ENCODE measurements at regions not wholly inside any gene's neighbourhood (a gene's known extent, or its start where the extent isn't known, plus 50 kb on each side); places are given as distances from the start of the nearest gene placed in this dataset.
A peak's percentile ranks its signal among the peaks of the same experiment; 100 is the strongest.
"Not testable (repeated sequence)": the region's sequence is repeated elsewhere in the genome, so short reads cannot be mapped to it uniquely, and the experiment has no call there.

DNA sequence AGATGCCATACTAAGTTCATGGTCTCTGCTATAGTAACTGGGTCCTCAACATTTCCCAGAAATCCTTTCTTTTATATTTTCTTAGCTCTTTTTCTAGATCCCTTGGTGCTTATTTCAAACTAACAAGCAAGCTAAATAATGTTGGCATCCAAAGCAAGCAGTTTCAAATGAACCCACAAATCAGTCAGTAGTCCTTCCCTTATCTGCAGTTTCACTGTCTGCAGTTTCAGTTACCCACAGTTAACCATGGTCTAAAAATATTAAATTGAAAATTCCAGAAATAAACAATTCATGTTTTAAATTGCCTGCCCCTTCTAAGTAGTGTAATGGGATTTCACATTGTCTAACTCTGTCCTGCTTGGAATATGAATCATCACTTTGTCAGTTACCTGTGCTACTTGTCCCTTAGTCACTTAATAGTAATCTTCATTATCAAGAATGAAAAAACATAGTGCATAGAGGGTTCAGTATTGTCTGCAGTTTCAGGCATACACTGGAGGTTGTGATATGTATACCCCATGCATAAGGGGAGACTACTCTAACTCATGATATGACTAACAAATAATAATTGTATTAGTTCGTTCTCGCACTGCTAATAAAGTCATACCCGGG is 633.7 kb downstream of the MECOM start:
- DNase-seq (ENCODE audit: low spot score), result peak; percentile 52

DNA sequence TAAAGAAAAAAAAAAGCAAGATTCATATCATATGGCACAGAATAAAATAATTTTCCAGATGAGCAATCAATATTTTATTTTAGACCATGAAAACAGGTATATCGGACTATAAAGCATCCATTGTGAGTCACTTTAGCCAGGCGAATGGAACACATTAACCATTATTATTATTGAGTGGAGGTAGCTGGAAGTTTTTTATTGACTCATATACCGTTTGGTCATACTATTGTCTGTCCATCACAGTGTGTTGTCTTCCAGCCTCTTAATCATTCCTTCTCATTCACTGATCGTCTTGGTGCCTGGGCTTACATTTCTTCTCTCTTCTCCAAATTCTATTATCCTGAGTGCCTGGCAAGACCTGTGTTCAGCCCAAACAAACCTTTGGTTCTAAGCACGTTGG is 634.8 kb downstream of the MECOM start:
- peak; percentile 78 for DNase-seq (ENCODE audit: low spot score)

DNA sequence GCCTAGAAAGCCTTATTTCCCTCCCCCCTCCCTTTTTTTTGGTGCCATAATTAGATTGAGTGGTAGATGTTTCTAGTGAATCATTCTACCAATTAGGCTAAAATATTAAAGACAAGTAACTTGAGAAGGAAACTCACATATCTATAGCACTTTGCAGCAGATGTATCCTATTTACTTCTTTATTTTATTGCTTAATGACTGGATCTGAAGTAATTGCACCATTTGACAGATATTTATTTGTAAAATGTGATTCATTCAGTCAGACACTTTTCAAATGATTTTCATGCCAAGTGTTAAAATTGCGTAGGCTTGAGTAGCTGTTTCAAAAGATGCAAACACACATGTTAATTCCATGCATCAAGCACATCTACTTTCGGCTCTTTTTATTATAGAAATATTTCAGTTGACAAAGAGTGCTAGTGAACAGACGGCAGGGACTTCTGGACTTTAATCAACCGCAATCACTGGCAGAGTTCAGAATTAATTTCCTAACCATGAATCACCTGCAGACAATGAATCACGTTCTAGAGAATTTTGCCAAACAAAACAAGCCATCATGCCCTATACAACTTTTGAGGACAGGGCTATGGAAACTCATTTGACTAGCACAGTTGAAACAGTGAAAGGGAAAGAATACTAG is 636.8 kb downstream of the MECOM start:
- DNase-seq (ENCODE audit: low spot score), result peak; percentile 89

DNA sequence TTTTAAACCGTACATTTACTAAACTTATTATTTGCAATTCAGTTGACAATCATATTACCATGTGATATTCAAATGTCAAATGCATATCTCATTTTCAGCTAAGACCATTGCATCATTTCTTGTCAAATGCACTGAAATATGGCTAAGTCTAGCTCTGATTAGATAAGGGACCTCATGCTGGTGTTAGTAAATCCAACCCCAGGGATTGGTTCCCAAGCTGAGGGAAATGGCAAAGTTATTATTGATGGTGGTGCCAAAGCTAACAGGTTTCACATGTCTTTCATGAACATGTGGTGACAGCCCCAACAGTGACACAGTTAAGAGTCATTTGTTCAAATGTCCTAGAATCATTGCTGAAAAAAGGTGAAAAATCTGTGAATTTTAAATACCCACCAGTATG is 641.1 kb downstream of the MECOM start:
- DNase-seq (ENCODE audit: low spot score), result no peak

DNA sequence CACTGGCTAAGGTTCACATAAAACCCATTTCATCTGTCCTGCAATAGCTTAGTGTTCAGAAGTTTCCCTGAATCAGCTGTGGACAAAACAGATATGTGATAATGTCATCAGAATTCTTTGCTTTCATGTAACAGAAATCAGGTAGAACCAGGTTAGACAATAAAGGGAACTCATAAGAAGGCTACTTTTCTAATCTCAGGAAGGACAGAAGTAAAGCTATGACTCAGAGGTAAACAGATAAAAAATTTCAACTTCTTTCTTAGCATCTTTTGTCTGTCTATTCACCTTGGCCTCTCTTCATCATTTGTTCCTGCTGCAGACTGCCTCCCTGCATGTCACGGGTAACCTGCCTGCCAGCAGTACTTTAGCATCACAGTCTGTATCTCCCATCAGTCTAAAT is 643.1 kb downstream of the MECOM start:
- DNase-seq (ENCODE audit: low spot score), result no peak

DNA sequence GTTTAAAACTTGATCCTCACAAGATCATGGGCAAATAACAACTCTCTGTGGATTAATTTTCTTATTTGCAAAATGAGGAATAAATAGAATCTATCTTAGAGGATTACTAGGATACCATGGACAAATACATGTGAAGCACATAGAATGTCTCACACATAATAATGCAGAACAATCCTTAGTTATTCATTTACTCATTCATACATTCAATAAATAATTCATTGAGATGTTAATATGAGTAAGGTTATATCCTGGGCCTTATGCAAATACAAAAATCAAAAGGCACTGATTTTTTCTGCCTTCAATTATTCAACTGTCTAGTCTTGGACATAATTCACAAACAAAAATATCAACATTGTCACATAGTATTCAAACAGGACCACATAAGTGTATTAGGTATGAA is 654.1 kb downstream of the MECOM start:
- DNase-seq (ENCODE audit: low spot score), result no peak

DNA sequence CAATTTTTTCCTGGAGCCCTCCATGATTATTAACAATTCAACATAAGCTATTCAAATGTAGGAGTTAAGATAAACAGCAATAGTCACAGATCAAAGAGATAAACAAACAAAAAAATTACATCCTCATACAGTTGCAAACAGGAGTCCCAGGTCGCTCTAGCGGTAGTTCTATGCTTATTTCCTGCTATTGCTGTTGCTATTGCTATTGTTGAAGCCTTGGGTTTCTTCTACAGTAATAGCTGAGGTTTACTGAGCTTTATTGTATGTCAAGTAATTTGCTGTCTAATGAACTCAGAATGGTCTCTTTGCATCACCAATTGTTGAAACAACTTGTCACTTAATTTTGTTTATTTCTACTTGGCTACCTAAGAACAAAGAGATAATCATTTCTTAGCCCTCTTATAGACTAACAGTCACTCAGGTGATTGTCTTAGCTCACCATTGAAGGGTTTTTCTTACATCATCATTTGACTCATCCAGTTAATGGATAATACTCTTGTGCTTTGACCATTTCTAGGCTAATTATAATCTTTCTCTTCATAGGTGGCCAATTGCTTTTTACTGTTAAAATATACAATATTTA is 654.6 kb downstream of the MECOM start:
- peak; percentile 90 for DNase-seq (ENCODE audit: low spot score)

DNA sequence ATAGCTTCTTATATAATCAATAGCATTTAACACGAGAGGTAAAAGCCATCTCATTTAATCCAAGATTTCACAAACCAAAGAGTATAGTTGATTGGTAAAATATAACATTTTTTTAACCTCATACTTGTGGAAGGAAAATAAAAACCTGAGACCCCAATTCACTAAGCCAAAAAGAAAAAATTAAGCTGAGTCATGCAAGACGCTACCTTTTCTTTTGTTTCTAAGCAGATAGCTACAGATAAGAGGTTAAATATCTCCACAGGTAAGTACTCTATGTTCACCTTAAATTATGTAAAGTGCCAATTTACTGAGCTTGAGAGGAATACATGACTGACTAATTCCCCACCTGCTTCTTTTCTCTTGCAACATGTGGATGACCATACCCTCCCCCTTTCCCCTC is 656.4 kb downstream of the MECOM start:
- DNase-seq (ENCODE audit: low spot score), result no peak

DNA sequence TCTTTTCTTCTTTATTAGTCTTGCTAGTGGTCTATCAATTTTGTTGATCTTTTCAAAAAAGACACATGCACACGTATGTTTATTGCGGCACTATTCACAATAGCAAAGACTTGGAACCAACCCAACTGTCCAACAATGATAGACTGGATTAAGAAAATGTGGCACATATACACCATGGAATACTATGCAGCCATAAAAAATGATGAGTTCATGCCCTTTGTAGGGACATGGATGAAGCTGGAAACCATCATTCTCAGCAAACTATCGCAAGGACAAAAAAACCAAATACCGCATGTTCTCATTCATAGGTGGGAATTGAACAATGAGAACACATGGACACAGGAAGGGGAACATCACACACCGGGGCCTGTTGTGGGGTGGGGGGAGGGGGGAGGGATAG is 657.1 kb downstream of the MECOM start:
- DNase-seq (ENCODE audit: low spot score), result not testable (repeated sequence)

DNA sequence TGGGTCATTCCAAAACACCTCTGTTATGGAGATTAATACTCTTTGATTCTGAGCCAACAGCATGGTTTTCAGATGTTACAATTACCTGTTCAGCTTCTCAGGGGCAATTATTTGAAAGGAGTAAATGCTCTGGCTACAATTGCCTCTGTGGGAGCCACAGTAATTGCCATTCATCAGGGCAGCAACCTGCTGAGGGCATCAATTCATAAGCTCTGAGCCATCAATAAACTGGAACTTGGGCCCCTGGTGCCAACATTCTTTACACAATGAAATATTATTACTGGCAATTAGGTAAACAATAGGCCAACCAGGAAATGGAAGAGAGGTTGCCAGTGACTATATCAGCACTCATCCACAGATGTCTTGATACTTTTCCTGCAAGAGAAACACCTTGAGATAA is 660.8 kb downstream of the MECOM start:
- peak; percentile 59 for DNase-seq (ENCODE audit: low spot score)

DNA sequence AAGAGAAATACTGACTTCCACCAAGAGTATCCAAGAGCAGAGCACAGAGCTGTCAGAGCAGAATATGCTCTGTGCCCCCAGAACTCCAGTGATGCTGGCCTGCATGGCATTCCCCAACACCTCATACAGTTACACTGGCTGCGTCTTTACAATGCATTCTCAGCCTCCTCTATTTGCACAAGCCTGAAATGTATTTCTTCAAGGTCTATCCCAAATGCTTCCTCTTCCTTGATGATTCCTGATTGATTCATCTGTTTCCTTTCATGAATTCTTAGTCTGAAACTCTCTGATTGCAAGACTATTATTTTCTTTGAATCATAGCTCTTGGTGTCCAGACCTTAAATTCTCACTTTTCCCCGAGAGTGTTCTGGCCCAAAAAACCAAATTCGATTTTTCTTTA is 664.7 kb downstream of the MECOM start:
- no peak for DNase-seq (ENCODE audit: low spot score)

DNA sequence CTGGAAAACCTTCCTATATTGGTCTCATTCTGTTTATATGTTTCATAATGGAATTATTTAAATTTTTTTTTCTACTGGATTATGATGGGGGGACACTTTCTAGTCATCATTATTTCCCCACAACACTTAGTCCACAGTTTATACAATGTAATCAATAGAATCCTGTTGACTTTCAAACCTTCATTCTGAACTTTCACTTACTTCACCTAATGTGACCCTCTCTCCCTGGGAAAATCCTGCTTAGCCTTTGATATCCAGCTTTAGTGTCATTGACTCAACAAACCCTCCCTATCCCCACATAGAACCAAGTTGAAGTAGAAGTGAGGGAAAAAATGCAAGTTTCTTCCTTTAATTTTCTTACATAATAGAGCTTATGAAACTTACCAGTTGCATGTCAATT is 666.0 kb downstream of the MECOM start:
- DNase-seq (ENCODE audit: low spot score), result no peak

DNA sequence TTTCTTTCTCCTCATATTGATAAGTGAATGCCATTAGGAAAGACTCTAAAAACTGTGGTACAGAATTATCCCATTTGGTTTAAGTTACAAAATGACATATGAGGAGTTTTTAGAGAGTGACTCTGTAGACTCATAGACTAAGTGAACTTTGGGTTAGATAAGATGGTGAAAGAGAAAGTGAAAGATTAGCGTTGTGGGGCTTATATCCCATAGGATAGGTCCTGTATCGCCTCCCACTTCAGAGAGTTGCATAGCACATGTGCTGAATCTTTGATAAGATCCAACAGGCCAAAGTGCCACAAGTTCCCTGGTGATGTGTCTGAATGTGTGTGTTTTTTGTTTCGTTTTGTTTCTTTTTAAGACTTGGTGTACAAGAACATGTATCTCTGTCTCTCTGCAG is 666.9 kb downstream of the MECOM start:
- DNase-seq (ENCODE audit: low spot score), result no peak

DNA sequence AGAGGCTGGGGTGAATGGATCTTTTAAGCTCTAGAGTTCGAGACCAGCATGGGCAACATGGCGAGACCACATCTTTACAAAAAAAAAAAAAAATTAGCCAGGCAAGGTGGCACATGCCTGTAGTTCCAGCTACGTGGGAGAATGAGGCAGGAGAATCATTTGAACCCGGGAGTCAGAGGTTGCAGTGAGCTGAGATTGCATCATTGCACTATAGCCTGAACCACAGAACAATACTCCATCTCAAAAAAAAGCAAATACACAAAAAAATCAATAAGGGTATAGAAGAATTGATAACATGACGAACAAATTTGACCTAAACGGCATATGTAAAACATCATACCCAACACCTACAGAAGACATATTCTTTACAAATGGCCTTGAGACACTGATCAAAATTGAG is 668.4 kb downstream of the MECOM start:
- DNase-seq (ENCODE audit: low spot score), result no peak

DNA sequence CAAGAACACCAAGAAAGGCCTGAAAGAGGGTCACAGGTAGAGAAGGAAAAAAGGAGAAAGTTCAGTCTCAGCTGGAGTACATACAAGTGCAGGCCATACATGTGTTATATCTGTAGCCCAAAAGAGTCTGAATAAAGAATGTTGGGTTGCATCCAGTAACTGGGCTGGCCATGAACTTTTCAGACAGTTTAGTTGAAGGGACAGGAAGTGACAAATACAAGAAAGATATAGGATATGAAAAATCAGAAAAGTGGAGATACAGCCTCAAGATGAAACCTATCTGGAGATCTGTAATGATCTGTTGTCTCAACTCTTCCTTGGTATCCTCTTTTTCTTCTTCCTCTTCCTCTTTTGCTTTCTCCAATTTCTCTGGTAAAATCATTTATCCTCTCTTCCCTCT is 671.7 kb downstream of the MECOM start:
- DNase-seq (ENCODE audit: low spot score), result no peak

DNA sequence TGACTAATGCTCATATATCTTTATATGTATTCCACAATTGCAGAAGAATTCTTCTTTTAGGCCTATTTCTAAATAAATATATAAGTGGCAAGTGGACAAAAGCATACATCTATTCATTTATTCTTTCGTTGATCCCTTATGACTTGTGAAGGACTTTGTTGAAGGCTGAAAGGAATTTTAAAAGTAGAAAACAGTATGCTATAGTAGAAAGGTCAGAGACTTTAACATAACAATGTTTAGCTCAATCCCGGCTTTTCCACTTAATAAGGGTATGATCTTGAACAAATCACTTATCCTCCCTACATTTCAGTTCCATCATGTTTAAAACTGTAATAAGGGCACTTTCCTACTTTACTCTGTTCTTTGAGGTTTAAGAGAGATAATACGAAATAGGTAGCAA is 672.9 kb downstream of the MECOM start:
- no peak for DNase-seq (ENCODE audit: low spot score)

DNA sequence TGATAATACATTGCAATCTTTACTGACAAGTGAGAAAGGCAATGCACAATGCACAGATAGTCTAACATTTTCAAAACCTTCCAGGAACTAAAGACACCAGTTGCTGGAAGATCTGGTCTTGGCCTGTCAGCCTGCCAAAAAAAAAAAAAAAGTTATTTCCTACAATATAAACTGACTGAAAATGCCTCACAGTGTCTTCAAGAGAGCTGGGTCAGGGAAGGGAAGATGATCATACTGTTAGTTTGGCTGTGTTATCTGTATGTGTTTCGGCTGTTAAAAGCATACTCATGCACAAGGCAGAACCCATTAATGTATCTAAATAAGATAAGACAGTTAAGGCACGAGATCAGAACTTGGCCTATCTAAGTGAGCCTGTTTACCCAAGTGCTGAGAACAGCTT is 673.4 kb downstream of the MECOM start:
- DNase-seq (ENCODE audit: low spot score), result no peak

DNA sequence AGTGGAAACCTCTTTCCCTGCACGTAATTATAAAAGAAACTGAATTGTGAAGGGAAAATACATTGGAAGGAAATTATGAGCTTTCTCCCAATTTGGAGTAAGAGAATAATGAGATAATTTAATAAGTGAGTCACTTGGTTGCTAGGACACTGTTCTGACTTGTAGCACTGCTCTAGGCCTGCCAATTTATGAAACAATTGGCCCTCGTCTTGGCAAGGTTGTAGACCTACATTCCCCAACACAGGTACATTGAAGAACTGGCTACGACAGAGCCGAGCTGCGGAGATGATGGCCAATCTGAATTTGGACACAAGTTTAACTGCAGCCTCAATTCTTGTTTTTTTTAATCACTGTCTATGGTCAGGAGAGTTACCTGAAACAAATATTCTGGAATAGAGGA is 674.1 kb downstream of the MECOM start:
- DNase-seq (ENCODE audit: low spot score), result no peak

DNA sequence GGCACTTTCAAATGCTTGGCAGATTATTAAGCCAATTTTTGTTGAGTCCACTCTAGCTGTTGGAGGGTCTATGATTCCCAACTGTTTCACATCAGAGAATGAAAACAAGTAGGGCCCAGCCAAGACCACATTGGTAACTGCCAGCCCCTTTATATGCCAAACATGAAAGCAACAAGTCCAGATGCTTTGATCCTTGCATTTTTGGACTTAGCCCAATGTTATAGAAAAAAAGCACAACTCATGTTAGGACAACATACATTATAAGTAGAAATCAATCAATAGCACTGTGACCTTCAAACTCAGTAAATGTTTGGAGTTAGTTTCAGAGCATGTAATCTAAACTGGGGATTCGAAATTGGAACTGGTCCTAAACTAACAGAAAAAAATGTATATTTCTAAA is 674.7 kb downstream of the MECOM start:
- DNase-seq (ENCODE audit: low spot score), result no peak

DNA sequence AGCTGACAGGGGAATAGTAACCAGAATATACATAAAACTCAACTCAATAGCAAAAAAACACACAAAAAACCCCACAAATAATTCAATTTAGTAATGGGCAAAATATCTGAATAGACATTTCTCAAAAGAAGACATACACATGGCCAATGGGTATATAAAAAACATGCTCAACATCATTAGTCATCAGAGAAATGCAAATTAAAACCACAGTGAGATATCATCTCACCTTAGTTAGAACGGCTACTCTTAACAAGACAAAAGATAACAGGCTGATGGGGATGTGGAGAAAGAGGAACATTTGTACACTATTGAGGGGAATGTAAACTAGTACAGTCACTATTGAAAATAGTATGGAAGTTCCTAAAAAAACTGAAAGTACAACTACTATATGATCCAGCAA is 678.6 kb downstream of the MECOM start:
- no peak for DNase-seq (ENCODE audit: low spot score)

DNA sequence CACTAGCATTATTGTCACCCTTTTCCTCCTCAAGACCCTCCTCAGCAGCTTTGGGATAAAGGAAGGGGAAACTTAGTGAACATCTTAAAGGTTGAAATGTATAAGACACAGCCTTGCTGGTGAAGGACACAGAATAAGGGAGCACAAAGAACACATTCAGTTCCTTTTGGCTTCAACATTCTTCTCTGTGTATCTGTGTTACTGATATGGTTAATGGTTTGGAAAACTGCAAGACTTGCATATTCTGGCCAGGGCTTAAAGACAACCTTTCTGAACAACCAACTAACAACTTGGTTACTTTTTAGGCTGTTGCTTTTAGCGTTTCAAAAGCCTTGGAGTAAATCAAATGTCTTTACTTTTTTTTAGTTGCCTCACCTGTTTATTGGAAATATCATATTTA is 680.5 kb downstream of the MECOM start:
- no peak for DNase-seq (ENCODE audit: low spot score)

DNA sequence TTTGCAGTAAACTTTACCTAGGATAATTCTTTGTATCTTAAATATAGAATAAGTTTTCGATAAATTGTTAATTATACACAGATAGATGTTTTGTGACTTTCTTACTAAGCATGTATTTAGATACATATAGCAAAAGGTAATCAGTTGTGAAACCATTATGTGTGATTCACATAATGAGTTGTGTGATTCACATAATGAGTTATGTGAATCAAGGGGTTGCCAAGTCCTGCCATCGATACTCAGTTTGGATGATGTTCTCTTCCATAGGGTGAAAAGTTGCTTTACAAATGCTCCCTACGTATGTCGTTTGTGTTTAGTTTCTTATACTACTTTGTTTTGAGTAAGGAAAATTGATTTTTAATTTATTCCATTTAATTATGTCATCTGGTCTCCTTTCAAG is 682.1 kb downstream of the MECOM start:
- peak; percentile 9 for DNase-seq (ENCODE audit: low spot score)

DNA sequence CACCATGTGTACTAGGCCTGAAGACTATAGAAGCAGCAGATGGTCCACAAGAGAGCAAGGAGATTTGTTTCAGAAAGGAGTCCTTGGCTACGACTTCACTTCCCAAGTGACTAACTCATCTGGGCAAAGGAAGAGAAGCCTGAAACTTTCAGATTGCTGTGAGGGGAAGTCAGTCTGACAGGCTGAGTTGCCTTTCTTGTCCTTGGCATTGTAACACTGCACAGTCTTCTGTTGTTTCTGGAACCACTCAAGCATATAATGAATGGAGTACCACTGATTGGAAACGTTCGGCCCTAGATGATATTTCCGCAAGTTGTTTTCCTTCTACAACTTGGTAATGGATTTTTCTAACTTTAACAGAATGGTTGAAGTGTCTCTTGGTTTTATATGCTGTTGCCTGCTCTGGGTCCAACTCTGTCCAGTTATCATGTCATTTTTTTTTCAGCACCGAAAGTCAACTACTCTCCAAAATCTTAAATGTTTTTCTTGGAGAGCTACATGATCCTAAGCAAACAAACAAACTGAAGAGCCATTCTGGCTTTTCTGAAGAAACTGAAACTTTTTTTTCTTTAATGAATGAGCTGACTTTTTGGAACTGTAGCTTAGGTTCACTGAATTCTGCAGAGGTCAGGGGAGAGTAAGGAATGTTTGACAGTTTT is 685.7 kb downstream of the MECOM start:
- DNase-seq (ENCODE audit: low spot score), result peak; percentile 49

DNA sequence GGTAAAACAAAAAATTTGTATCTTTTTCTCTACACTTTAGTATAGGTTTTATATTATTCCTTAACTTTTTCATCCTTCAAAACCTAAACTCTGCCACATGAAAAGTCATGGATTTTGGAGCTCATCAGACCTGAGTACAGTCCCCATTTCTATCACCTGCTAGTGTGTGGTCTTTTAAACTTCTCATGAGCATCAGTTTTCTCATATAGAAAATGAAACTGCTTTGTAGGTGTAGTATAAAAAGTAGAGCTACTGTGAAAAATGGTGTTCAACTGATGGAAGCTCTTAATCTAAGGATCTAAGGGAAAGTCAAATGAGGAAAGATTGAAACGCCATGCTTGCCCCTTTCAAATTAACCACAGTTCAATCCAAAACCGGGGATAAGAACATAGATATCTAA is 686.5 kb downstream of the MECOM start:
- no peak for DNase-seq (ENCODE audit: low spot score)
